ENCODE measurements at regions not wholly inside any gene's neighbourhood (a gene's known extent, or its start where the extent isn't known, plus 50 kb on each side); places are given as distances from the start of the nearest gene placed in this dataset.
"Not testable (repeated sequence)": the region's sequence is repeated elsewhere in the genome, so short reads cannot be mapped to it uniquely, and the experiment has no call there.

DNA sequence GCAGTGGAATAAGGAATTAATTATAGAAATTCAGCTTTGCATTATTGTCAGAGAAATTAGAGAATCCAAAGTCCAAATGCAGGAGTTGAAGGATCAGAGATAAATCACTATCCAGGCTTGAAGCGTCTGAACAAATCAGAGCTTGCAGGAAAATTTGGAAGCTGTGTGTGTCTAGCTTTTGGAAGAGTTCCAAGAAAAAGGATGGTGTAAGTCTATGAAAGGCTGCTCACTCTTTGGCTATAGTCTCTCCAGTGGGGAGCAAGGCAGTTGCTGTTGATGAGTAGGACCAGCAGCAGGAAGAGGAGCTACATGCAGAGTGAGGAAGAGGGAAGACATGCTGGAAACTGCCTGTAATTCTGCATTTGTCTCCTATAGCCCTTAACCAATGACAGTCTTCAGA lies 464.3 kb upstream of the GRM7 start:
- TF ChIP-seq, protein P1, sequence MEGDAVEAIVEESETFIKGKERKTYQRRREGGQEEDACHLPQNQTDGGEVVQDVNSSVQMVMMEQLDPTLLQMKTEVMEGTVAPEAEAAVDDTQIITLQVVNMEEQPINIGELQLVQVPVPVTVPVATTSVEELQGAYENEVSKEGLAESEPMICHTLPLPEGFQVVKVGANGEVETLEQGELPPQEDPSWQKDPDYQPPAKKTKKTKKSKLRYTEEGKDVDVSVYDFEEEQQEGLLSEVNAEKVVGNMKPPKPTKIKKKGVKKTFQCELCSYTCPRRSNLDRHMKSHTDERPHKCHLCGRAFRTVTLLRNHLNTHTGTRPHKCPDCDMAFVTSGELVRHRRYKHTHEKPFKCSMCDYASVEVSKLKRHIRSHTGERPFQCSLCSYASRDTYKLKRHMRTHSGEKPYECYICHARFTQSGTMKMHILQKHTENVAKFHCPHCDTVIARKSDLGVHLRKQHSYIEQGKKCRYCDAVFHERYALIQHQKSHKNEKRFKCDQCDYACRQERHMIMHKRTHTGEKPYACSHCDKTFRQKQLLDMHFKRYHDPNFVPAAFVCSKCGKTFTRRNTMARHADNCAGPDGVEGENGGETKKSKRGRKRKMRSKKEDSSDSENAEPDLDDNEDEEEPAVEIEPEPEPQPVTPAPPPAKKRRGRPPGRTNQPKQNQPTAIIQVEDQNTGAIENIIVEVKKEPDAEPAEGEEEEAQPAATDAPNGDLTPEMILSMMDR (IDR thresholded peaks at IDR 0.05; ENCODE audit: control insufficient read depth, extremely low read depth, insufficient read depth): no peak
- no peak for DNase-seq (ENCODE audit: low read depth)
- no peak overlapping the region for H3K4me3 ChIP-seq (ENCODE audit: low read depth, low read length)

DNA sequence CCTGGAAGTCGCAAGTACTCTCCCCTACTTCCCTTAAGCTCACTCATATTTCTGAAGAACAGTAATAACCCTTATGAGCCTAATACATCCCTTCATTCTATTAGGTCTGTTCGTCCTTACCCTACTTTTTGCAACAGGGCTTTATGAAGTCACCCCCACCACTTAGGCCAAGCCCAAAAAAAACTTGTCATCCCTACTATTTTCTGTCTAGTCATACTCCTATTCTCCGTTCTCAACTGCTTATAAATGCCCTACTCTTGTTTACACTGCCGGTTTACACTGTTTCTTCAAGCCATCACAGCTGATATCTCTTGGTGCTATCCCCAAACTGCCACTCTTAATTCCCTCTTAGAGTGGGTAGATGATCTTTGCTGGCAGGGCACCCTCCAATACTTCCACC lies 458.2 kb upstream of the GRM7 start:
- not testable (repeated sequence) for H3K4me3 ChIP-seq (ENCODE audit: low read depth, low read length)

DNA sequence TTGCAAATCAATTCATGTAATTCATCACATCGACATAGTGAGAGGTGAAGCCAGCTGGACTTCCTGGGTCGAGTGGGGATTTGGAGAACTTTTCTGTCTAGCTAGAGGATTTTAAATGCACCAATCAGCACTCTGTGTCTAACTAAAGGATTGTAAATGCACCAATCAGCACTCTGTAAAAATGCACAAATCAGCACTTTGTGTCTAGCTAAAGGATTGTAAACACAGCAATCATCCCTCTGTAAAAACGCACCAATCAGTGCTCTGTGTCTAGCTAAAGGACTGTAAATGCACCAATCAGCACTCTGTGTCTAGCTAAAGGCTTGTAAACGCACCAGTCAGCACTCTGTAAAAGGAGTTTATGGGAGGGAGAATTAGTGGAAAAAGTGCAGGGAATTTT lies 454.0 kb upstream of the GRM7 start:
- H3K4me3 ChIP-seq (ENCODE audit: low read depth, low read length); DNase-seq (ENCODE audit: low read depth): not testable (repeated sequence)

More for the DNA sequence above, 458.2 kb upstream of the GRM7 start:
- not testable (repeated sequence) for DNase-seq (ENCODE audit: low read depth)

DNA sequence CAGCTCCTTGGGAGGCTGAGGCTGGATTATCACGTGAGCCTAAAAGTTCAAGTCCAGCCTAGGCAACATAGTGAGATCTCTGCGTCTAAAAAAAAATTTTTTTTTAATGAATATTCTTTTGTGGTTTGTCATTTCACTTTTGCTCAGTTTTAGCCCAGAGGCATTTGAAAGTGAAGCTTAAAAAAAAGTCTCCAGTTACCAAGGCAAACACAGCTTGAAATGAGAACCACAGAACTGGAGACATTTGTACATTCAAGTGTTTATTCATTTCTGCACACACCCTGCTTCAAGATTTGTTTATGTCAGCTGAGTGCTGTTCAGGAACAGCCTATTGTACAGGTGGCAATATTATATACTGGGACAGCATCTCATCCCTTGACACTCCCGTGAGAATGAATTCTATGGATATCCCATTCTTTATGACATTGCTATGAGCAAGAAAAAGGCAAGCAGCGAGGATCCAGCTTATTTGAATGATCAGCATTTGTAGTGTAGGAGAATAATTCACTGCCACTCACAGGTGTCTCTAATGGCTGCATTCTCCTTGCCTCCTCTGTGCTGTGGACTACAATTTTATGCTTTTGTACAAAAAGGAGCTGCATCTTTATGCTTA lies 444.8 kb upstream of the GRM7 start:
- TF ChIP-seq, protein P1 (IDR thresholded peaks at IDR 0.05; ENCODE audit: control insufficient read depth, extremely low read depth, insufficient read depth): no peak
- no peak for DNase-seq (ENCODE audit: low read depth)
- H3K4me3 ChIP-seq (ENCODE audit: low read depth, low read length): no peak overlapping the region

DNA sequence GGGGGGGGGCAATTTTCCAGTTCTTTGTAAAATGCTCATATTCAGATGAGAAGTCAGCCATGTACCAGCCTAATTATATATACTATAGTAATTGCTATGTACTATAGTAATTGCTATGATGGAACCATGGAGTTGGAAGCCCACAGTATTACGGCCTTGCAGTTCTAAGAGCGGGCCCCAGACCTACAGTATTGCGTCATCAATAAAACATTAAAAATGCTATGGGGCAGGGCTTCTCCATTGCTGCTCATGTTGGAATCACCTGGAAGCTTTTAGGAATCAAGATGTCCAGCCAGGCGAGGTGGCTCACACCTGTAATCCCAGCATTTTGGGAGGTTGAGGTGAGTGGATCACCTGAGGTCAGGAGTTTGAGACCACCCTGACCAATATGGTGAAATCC lies 443.7 kb upstream of the GRM7 start:
- no peak for DNase-seq (ENCODE audit: low read depth)
- TF ChIP-seq, protein P1 (IDR thresholded peaks at IDR 0.05; ENCODE audit: control insufficient read depth, extremely low read depth, insufficient read depth): no peak
- no peak overlapping the region for H3K4me3 ChIP-seq (ENCODE audit: low read depth, low read length)

DNA sequence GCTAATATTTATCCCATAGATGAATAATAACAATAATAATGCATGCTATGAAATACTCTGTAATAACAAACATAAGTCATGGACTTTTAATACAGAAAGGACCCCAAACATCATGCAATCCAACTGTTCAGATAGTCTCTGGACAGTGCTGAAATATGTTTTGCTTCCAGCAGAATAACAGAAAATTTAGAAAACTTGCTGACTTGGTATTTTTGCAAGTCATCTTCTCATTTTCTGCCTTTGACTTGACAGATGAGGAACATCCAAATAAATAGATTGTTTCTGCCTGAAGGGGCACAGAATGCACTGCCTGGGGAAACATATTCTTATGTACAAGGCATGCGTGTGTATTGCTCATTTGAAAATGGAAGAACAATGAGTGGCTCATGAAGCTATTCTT lies 442.4 kb upstream of the GRM7 start:
- TF ChIP-seq, protein P1 (IDR thresholded peaks at IDR 0.05; ENCODE audit: control insufficient read depth, extremely low read depth, insufficient read depth): no peak
- no peak for DNase-seq (ENCODE audit: low read depth)
- no peak overlapping the region for H3K4me3 ChIP-seq (ENCODE audit: low read depth, low read length)

DNA sequence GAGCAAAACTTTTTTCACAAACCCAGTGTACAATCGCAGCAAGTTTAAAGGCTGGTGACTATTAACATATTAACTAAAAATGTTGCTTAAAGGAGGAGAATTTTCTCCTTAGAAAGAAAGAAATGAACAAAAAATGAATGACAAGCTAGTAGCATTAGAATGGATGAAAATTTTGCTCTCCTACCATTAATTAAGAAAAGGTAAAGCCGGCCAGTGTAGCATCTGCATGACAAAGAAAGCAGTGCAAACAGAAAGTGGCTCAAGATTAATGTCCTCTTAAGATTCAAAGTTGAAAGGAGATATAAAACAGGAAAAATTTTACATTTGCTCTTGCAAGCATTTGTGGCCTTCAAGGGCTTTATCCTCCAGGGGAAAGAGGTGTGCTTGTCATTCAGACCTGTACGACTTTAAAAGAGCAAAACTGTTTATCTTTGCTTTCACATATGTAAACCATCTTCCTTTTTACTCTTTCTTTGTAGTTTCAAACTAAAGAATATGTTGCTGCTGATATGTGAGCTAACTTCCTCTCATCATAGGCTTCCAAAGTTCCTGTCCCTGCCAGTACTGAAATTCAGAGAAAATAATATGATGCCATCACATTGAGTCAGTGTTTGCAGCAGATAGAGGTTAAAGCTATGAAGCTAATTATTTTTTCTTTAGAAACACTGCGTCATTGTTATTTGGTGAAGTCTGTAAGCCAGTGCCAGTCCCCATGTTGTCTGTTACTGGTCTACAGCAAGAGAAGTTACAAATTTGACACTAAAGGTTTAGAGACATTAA lies 439.1 kb upstream of the GRM7 start:
- TF ChIP-seq, protein P1 (IDR thresholded peaks at IDR 0.05; ENCODE audit: control insufficient read depth, extremely low read depth, insufficient read depth): no peak
- no peak for DNase-seq (ENCODE audit: low read depth)
- H3K4me3 ChIP-seq (ENCODE audit: low read depth, low read length): no peak overlapping the region

DNA sequence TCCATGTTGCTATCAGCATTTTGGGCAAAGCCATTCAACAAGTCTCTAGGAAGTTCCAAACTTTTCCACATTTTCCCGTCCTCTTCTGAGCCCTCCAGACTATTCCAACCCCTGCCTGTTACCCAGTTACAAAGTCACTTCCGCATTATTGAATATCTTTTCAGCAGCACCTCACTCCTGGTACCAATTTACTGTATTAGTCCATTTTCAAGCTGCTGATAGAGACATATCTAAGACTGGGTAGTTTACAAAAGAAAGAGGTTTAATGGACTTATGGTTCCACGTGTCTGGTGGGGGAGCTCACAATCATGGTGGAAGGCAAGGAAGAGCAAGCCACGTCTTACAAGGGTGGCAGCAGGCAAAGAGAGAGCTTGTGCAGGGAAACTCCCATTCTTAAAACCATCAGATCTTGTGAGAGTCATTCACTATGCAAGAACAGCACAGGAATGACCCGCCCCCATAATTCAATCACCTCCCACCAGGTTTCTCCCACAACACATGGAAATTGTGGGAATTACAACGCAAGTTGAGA lies 435.6 kb upstream of the GRM7 start:
- TF ChIP-seq, protein P1 (IDR thresholded peaks at IDR 0.05; ENCODE audit: control insufficient read depth, extremely low read depth, insufficient read depth): no peak
- H3K4me3 ChIP-seq (ENCODE audit: low read depth, low read length): no peak overlapping the region
- no peak for DNase-seq (ENCODE audit: low read depth)

DNA sequence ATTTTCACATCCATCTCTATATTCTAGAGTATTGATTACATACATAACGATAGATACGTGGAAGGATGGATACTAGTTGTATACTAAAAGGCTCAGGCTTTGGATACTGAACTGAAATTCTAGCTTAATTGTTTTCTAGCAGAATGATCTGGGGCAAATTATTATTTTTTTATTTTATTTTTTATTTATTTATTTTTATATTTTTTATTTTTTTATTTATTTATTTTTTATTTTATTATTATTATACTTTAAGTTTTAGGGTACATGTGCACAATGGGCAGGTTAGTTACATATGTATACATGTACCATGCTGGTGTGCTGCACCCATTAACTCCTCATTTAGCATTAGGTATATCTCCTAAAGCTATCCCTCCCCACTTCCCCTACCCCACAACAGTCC lies 432.6 kb upstream of the GRM7 start:
- not testable (repeated sequence) for DNase-seq (ENCODE audit: low read depth); H3K4me3 ChIP-seq (ENCODE audit: low read depth, low read length)
